Nucleus accumbens (tissue), 56 donors: ENCODE measurements at regions not wholly inside any gene's neighbourhood (a gene's known extent, or its start where the extent isn't known, plus 50 kb on each side); places are given as distances from the start of the nearest gene placed in this dataset.
A peak's percentile ranks its signal among the peaks of the same experiment; 100 is the strongest.
"Not testable (repeated sequence)": the region's sequence is repeated elsewhere in the genome, so short reads cannot be mapped to it uniquely, and the experiment has no call there.

Experiments
- DNase-seq, 56 donors: peaks; one replicate each; lab custom pipeline; 2025; lab: John Stamatoyannopoulos, UW

GRCh38 chr15:79728867-79729266, 167.9 kb downstream of the MTHFS start:
- no peak for DNase-seq

GRCh38 chr15:79736435-79737000, 160.3 kb downstream of the MTHFS start:
- DNase-seq, result no peak

GRCh38 chr15:79738143-79738542, 158.7 kb downstream of the MTHFS start:
- no peak for DNase-seq

- no peak for DNase-seq
These were observed 156.3 kb downstream of the MTHFS start for GRCh38 chr15:79740561-79740960.

GRCh38 chr15:79743032-79743431, 153.8 kb downstream of the MTHFS start:
- DNase-seq, result no peak

GRCh38 chr15:79744485-79744884, 152.3 kb downstream of the MTHFS start:
- DNase-seq, result not testable (repeated sequence)

GRCh38 chr15:79756365-79756764, 140.4 kb downstream of the MTHFS start:
- no peak for DNase-seq

GRCh38 chr15:79765081-79765480, 131.7 kb downstream of the MTHFS start:
- DNase-seq, result no peak

GRCh38 chr15:79769069-79769481, 127.7 kb downstream of the MTHFS start:
- DNase-seq, result no peak

- no peak for DNase-seq
These were observed 126.7 kb downstream of the MTHFS start for GRCh38 chr15:79769933-79770759.

GRCh38 chr15:79773128-79773527, 123.7 kb downstream of the MTHFS start:
- DNase-seq, result peak in 3 of 56 donors; percentile 3 to 6 (median 4)

GRCh38 chr15:79775821-79776220, 121.0 kb downstream of the MTHFS start:
- DNase-seq, result no peak

GRCh38 chr15:79777916-79778315, 118.9 kb downstream of the MTHFS start:
- no peak for DNase-seq

GRCh38 chr15:79778378-79778990, 118.3 kb downstream of the MTHFS start:
- DNase-seq, result no peak

GRCh38 chr15:79779746-79780145, 117.1 kb downstream of the MTHFS start:
- DNase-seq, result no peak

- DNase-seq, result not testable (repeated sequence)
These were observed 114.5 kb downstream of the MTHFS start for GRCh38 chr15:79782307-79782706.
